Endometrium (tissue), 2 donors: ENCODE measurements at regions not wholly inside any gene's neighbourhood (a gene's known extent, or its start where the extent isn't known, plus 50 kb on each side); places are given as distances from the start of the nearest gene placed in this dataset.
"Not testable (repeated sequence)": the region's sequence is repeated elsewhere in the genome, so short reads cannot be mapped to it uniquely, and the experiment has no call there.

Source experiments
- FAIRE-seq: peaks from 2 replicates; lab custom pipeline; 2012; peaks lifted over from hg19 to GRCh38; lab: Jason Lieb, UNC
- donor health status: control.
- donor health status: control.

GRCh38 chr11:24384240-24384639, 112.6 kb upstream of the LUZP2 start:
- FAIRE-seq: no peak

GRCh38 chr11:24386546-24387397, 110.1 kb upstream of the LUZP2 start:
- FAIRE-seq: no peak

GRCh38 chr11:24389575-24389974, 107.3 kb upstream of the LUZP2 start:
- no peak for FAIRE-seq

- no peak for FAIRE-seq
These were observed 106.8 kb upstream of the LUZP2 start for GRCh38 chr11:24390016-24390415.

GRCh38 chr11:24390762-24391161, 106.1 kb upstream of the LUZP2 start:
- no peak for FAIRE-seq

GRCh38 chr11:24391167-24391566, 105.7 kb upstream of the LUZP2 start:
- FAIRE-seq: no peak

- FAIRE-seq: no peak
These were observed 96.7 kb upstream of the LUZP2 start for GRCh38 chr11:24400059-24400665.

- FAIRE-seq: no peak
These were observed 90.5 kb upstream of the LUZP2 start for GRCh38 chr11:24406389-24406788.

- FAIRE-seq: no peak
These were observed 89.9 kb upstream of the LUZP2 start for GRCh38 chr11:24406980-24407379.

- FAIRE-seq: no peak
These were observed 89.1 kb upstream of the LUZP2 start for GRCh38 chr11:24407733-24408132.

GRCh38 chr11:24408202-24408601, 88.7 kb upstream of the LUZP2 start:
- no peak for FAIRE-seq

GRCh38 chr11:24411791-24412190, 85.1 kb upstream of the LUZP2 start:
- FAIRE-seq: no peak

- no peak for FAIRE-seq
These were observed 84.1 kb upstream of the LUZP2 start for GRCh38 chr11:24412722-24413121.

GRCh38 chr11:24413391-24413790, 83.5 kb upstream of the LUZP2 start:
- FAIRE-seq: no peak

- not testable (repeated sequence) for FAIRE-seq
These were observed 80.8 kb upstream of the LUZP2 start for GRCh38 chr11:24415955-24416636.

- no peak for FAIRE-seq
These were observed 75.1 kb upstream of the LUZP2 start for GRCh38 chr11:24421766-24422165.

- FAIRE-seq: no peak
These were observed 74.5 kb upstream of the LUZP2 start for GRCh38 chr11:24422376-24422775.

GRCh38 chr11:24437123-24437522, 59.7 kb upstream of the LUZP2 start:
- FAIRE-seq: no peak
